ENCODE measurements at regions not wholly inside any gene's neighbourhood (a gene's known extent, or its start where the extent isn't known, plus 50 kb on each side); places are given as distances from the start of the nearest gene placed in this dataset.
"Not testable (repeated sequence)": the region's sequence is repeated elsewhere in the genome, so short reads cannot be mapped to it uniquely, and the experiment has no call there.

GRCh38 chr5:127133071-127133470 is 59.8 kb upstream of the C5orf63 start:
- ChIA-PET CTCF (no interaction called here), POLR2A (no interaction called here)
- Mint-ChIP-seq H3K9me3 (no peaks in the 10 kb centered on the region), H3K4me1 (ENCODE audit: low read depth) (no peaks in the 10 kb centered on the region), H3K27ac (no peak overlapping the region), H3K36me3 (no peaks in the 10 kb centered on the region), H3K27me3 (peaks cover 3% of the 10 kb centered on the region), H3K4me3 (no peak overlapping the region)
- no peak for DNase-seq
- intact Hi-C loops (cut with micrococcal nuclease): no loop called here

- intact Hi-C loops (cut with micrococcal nuclease): no loop called here
- DNase-seq: no peak
- Mint-ChIP-seq H3K36me3 (no peaks in the 10 kb centered on the region), H3K27me3 (peaks cover 7% of the 10 kb centered on the region), H3K9me3 (no peaks in the 10 kb centered on the region), H3K27ac (no peak overlapping the region), H3K4me3 (no peak overlapping the region), H3K4me1 (ENCODE audit: low read depth) (no peaks in the 10 kb centered on the region)
- POLR2A ChIA-PET: no interaction called here
- CTCF ChIA-PET: no interaction called here
Observed at GRCh38 chr5:127136908-127137307, 63.6 kb upstream of the C5orf63 start.

- Mint-ChIP-seq H3K36me3 (no peaks in the 10 kb centered on the region), H3K4me3 (no peak overlapping the region), H3K27me3 (peaks cover 4% of the 10 kb centered on the region), H3K9me3 (no peaks in the 10 kb centered on the region), H3K27ac (no peak overlapping the region), H3K4me1 (ENCODE audit: low read depth) (no peaks in the 10 kb centered on the region)
- DNase-seq: no peak
- CTCF ChIA-PET: no interaction called here
- intact Hi-C loops (cut with micrococcal nuclease): no loop called here
- POLR2A ChIA-PET: no interaction called here
Observed at GRCh38 chr5:127143722-127144121, 70.4 kb upstream of the C5orf63 start.

DNA sequence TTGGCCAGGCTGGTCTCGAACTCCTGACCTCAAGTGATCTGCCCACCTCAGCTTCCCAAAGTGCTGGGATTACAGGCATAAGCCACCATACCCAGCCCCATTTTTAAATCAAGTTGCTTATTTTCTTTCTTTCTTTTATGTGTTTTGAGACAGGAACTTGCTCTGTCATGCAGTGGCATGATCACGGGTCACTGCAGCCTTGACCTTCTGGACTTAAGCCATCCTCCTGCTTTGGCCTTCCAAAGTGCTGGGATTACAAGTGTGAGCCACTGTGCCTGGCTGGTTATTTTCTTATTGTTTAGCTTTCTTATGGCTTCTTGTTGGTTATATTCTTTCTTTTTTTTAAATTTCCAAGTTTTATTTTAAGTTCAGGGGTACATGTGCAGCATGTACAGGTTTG is 79.7 kb upstream of the C5orf63 start:
- POLR2A ChIA-PET: no interaction called here
- no peak overlapping the region for H3K4me3 Mint-ChIP-seq
- no peaks in the 10 kb centered on the region for H3K36me3 Mint-ChIP-seq
- no peaks in the 10 kb centered on the region for H3K27me3 Mint-ChIP-seq
- H3K27ac Mint-ChIP-seq: no peak overlapping the region
- no peak for DNase-seq
- intact Hi-C loops (cut with micrococcal nuclease): no loop called here
- peaks cover 13% of the 10 kb centered on the region for H3K9me3 Mint-ChIP-seq
- CTCF ChIA-PET: no interaction called here
- no peaks in the 10 kb centered on the region for H3K4me1 Mint-ChIP-seq (ENCODE audit: low read depth)

DNA sequence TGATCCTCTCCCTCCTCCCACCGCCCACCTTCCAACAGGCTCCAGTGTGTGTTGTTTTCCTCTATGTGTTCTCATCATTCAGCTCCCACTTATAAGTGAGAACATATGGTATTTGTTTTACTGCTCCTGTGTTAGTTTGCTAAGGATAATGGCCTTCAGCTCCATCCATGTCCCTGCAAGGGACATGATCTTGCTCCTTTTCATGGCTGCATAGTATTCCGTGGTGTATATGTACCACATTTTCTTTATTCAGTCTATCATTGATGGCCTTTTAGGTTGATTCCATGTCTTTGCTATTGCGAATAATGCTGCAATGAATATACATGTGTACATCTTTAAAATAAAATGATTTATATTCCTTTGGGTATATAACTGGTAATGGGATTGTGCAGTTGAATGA is 80.2 kb upstream of the C5orf63 start:
- ChIA-PET CTCF (no interaction called here), POLR2A (no interaction called here)
- Mint-ChIP-seq H3K4me3 (no peak overlapping the region), H3K9me3 (peaks cover 13% of the 10 kb centered on the region), H3K4me1 (ENCODE audit: low read depth) (no peaks in the 10 kb centered on the region), H3K36me3 (no peaks in the 10 kb centered on the region), H3K27ac (no peak overlapping the region), H3K27me3 (peaks cover 1% of the 10 kb centered on the region)
- intact Hi-C loops (cut with micrococcal nuclease): no loop called here
- no peak for DNase-seq

DNA sequence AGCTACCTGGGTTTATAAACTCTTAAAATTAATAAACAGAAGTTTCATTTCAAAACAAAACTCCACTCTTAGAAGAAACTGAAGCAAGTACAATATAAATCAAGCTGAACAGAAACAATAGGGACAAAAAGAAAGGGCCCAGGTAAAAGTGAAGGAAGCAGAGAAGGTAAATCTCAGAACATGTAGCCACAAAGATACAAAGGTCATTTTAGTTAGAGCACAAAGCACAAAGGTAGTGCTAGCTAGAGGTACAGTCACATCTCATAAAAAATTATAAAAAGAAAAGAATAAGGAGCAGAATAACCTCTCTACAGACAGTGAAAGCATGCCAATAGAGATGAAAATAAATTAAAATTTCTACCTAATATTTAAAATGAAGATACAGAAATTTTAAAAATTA is 90.4 kb upstream of the C5orf63 start:
- ChIA-PET CTCF (no interaction called here), POLR2A (no interaction called here)
- H3K9me3 Mint-ChIP-seq: no peaks in the 10 kb centered on the region
- H3K27me3 Mint-ChIP-seq: peaks cover 7% of the 10 kb centered on the region
- no peak overlapping the region for H3K27ac Mint-ChIP-seq
- no peaks in the 10 kb centered on the region for H3K36me3 Mint-ChIP-seq
- no peak overlapping the region for H3K4me3 Mint-ChIP-seq
- no peaks in the 10 kb centered on the region for H3K4me1 Mint-ChIP-seq (ENCODE audit: low read depth)
- intact Hi-C loops (cut with micrococcal nuclease): no loop called here
- DNase-seq: no peak

GRCh38 chr5:127170918-127171600 is 97.8 kb upstream of the C5orf63 start:
- Mint-ChIP-seq H3K27me3 (peaks cover 4% of the 10 kb centered on the region), H3K4me1 (ENCODE audit: low read depth) (no peaks in the 10 kb centered on the region), H3K27ac (no peak overlapping the region), H3K36me3 (no peaks in the 10 kb centered on the region), H3K4me3 (no peak overlapping the region), H3K9me3 (peaks cover 3% of the 10 kb centered on the region)
- POLR2A ChIA-PET: no interaction called here
- CTCF ChIA-PET: no interaction called here
- intact Hi-C loops (cut with micrococcal nuclease): no loop called here
- DNase-seq: no peak

DNA sequence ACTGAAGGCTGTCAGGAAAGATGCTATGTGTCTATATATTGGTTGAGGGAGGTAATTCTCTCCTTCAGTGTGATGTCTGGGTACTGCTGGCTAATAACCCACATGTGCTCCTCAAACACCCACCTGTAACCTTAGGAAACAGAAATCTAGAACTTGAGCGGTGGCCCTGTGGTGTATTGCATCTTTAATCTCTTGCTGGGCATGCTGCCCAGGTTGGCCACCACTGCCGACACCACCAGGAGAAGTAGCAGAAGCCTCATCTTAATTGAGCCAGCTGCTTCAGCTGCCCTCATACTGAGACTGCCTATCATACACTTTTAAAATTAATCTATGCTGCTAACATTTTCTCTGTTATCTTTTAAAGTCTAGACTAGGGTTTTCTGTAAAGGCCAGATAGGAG is 103.5 kb upstream of the C5orf63 start:
- no peak for DNase-seq
- intact Hi-C loops (cut with micrococcal nuclease): no loop called here
- Mint-ChIP-seq H3K4me1 (ENCODE audit: low read depth) (no peaks in the 10 kb centered on the region), H3K9me3 (peaks cover 3% of the 10 kb centered on the region), H3K27me3 (peaks cover 6% of the 10 kb centered on the region), H3K4me3 (no peak overlapping the region), H3K36me3 (no peaks in the 10 kb centered on the region), H3K27ac (no peak overlapping the region)
- CTCF ChIA-PET: interaction anchor here (1.7 kb wide), 1 partner anchor 137 kb away, joined by 6 read pairs; no protein-coding TSS in a partner anchor
- POLR2A ChIA-PET: no interaction called here

DNA sequence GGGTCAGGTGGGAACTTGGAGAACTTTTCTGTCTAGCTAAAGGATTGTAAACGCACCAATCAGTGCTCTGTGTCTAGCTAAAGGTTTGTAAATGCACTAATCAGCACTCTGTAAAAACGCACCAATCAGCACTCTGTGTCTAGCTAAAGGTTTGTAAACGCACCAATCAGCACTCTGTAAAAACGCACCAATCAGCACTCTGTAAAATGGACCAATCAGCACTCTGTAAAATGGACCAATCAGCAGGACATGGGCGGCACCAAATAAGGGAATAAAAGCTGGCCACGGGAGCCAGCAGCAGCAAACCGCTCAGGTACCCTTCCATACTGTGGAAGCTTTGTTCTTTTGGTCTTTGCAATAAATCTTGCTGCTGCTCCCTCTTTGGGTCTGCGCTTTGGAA is 108.0 kb upstream of the MEGF10 start:
- POLR2A ChIA-PET; H3K9me3 Mint-ChIP-seq; DNase-seq; intact Hi-C loops (cut with micrococcal nuclease); H3K4me1 Mint-ChIP-seq (ENCODE audit: low read depth); CTCF ChIA-PET; H3K27me3 Mint-ChIP-seq; H3K27ac Mint-ChIP-seq; H3K4me3 Mint-ChIP-seq; H3K36me3 Mint-ChIP-seq: not testable (repeated sequence)

- Mint-ChIP-seq H3K36me3 (no peaks in the 10 kb centered on the region), H3K9me3 (no peaks in the 10 kb centered on the region), H3K27ac (no peak overlapping the region), H3K27me3 (peaks cover 2% of the 10 kb centered on the region), H3K4me3 (no peak overlapping the region), H3K4me1 (ENCODE audit: low read depth) (no peaks in the 10 kb centered on the region)
- intact Hi-C loops (cut with micrococcal nuclease): no loop called here
- DNase-seq: no peak
- POLR2A ChIA-PET: no interaction called here
- CTCF ChIA-PET: no interaction called here
Observed at GRCh38 chr5:127183332-127183731, 107.3 kb upstream of the MEGF10 start.

- intact Hi-C loops (cut with micrococcal nuclease): no loop called here
- Mint-ChIP-seq H3K27me3 (peaks cover 2% of the 10 kb centered on the region), H3K9me3 (no peaks in the 10 kb centered on the region), H3K36me3 (no peaks in the 10 kb centered on the region), H3K4me3 (no peak overlapping the region), H3K27ac (no peak overlapping the region), H3K4me1 (ENCODE audit: low read depth) (no peaks in the 10 kb centered on the region)
- no peak for DNase-seq
- ChIA-PET CTCF (no interaction called here), POLR2A (no interaction called here)
Observed at GRCh38 chr5:127184851-127185250, 105.7 kb upstream of the MEGF10 start.

GRCh38 chr5:127186657-127187056 is 103.9 kb upstream of the MEGF10 start:
- DNase-seq: no peak
- intact Hi-C loops (cut with micrococcal nuclease): no loop called here
- Mint-ChIP-seq H3K4me3 (no peak overlapping the region), H3K4me1 (ENCODE audit: low read depth) (no peaks in the 10 kb centered on the region), H3K27me3 (peaks cover 2% of the 10 kb centered on the region), H3K9me3 (no peaks in the 10 kb centered on the region), H3K36me3 (no peaks in the 10 kb centered on the region), H3K27ac (no peak overlapping the region)
- CTCF ChIA-PET: interaction anchor here (1.2 kb wide), 1 partner anchor 9 kb away, joined by 3 read pairs; no protein-coding TSS in a partner anchor
- POLR2A ChIA-PET: no interaction called here

- no peak overlapping the region for H3K27ac Mint-ChIP-seq
- ChIA-PET POLR2A (no interaction called here), CTCF (no interaction called here)
- no peaks in the 10 kb centered on the region for H3K4me1 Mint-ChIP-seq (ENCODE audit: low read depth)
- H3K27me3 Mint-ChIP-seq: peaks cover 2% of the 10 kb centered on the region
- intact Hi-C loops (cut with micrococcal nuclease): no loop called here
- H3K36me3 Mint-ChIP-seq: no peaks in the 10 kb centered on the region
- DNase-seq: no peak
- H3K9me3 Mint-ChIP-seq: no peaks in the 10 kb centered on the region
- no peak overlapping the region for H3K4me3 Mint-ChIP-seq
Observed at GRCh38 chr5:127187706-127188105, 102.9 kb upstream of the MEGF10 start.

Data from activated CD4-positive, alpha-beta memory T cell treated with anti-CD3 and anti-CD28 coated beads for 36 hours (primary cell).